Upper lobe of left lung (tissue), 6 donors: ENCODE measurements at regions not wholly inside any gene's neighbourhood (a gene's known extent, or its start where the extent isn't known, plus 50 kb on each side); places are given as distances from the start of the nearest gene placed in this dataset.

ENCODE experiments used
- ATAC-seq, 2 donors: fragments of 200-7000 bp; cut with Tn5 transposase; one replicate each; pipeline ENCODE4 v1.9.1; 2022; ENCODE audit warnings: mild to moderate bottlenecking in 2 of 2, moderate library complexity in 2 of 2; ENCODE audit not compliant: low FRiP score in 2 of 2
- DNase-seq, 2 donors: peaks; one replicate each; pipeline ENCODE4 v3.0.0-alpha.2; 2019 to 2020
- H3K27ac ChIP-seq, 4 donors: fragments of 200-600 bp; sonication (generic); one replicate each; pipeline ENCODE4 v1.5.1; 2016 to 2019
- H3K27me3 ChIP-seq, 4 donors: fragments of 200-600 bp; sonication (generic); one replicate each; pipeline ENCODE4 v1.5.1; 2017 to 2019
- H3K36me3 ChIP-seq, 4 donors: fragments of 200-600 bp; sonication (generic); one replicate each; pipeline ENCODE4 v1.5.1; 2016 to 2019
- H3K4me1 ChIP-seq, 4 donors: fragments of 200-600 bp; sonication (generic); one replicate each; pipeline ENCODE4 v1.5.1; 2018 to 2019
- H3K4me3 ChIP-seq, 4 donors: fragments of 200-600 bp; sonication (generic); one replicate each; pipeline ENCODE4 v1.5.1; 2017 to 2019; ENCODE audit warnings: mild to moderate bottlenecking in 2 of 4, moderate library complexity in 1 of 4
- H3K9me3 ChIP-seq, 4 donors: fragments of 200-600 bp; sonication (generic); one replicate each; pipeline ENCODE4 v1.5.1; 2018 to 2019
- EP300 ChIP-seq, 4 donors: sonication (generic); formaldehyde crosslinking; IDR thresholded peaks; one replicate each; pipeline ENCODE4 v1.5.1; 2017; ENCODE audit warnings: antibody characterized with exemption in 4 of 4, control low read depth in 2 of 4
- POLR2A ChIP-seq, 4 donors: fragments of 450-650 bp; IDR thresholded peaks; one replicate each; pipeline ENCODE4 v1.5.1; 2016 to 2017; ENCODE audit warnings: antibody characterized with exemption in 4 of 4, mild to moderate bottlenecking in 2 of 4
- POLR2AphosphoS5 ChIP-seq, 2 donors: sonication (generic); formaldehyde crosslinking; IDR thresholded peaks; one replicate each; pipeline ENCODE4 v1.5.1; 2017; ENCODE audit warnings: antibody characterized with exemption in 2 of 2
- WGBS, 2 donors: methylation state at CpG; one replicate each; pipeline ENCODE4 v1.1.5; 2017 to 2018; 5-methylcytosine and 5-hydroxymethylcytosine counted together
- TF ChIP-seq, protein P1 (sequence below), 6 experiments: fragments of 450-650 bp in 4 of 6; fragments of 200-600 bp in 2 of 6; sonication (generic) in 2 of 6; IDR thresholded peaks; one replicate each; pipeline ENCODE4 v1.5.1; 2016 to 2019; ENCODE audit warnings: antibody characterized with exemption in 6 of 6
- donor health status: DM: no; HTN: no; CAD: no; lungs with moderate emphysema.
- donor health status: DM: no; HTN: yes; CAD: no; lungs with severe emphysema.

GRCh38 chr18:78883501-78883900 is 96.1 kb upstream of the SALL3 start:
- DNase-seq, result no peak
- Histone ChIP-seq H3K27me3 (no peaks in the 10 kb centered on the region), H3K4me1 (no peaks in the 10 kb centered on the region), H3K27ac (no peak overlapping the region), H3K36me3 (no peaks in the 10 kb centered on the region), H3K9me3 (peaks cover 0 to 19% (median 15%) of the 10 kb centered on the region in 4 donors), H3K4me3 (no peak overlapping the region)
- no peak for TF ChIP-seq EP300 (IDR thresholded peaks at IDR 0.05)
- no peak for TF ChIP-seq POLR2A (IDR thresholded peaks at IDR 0.05)
- TF ChIP-seq, protein P1, sequence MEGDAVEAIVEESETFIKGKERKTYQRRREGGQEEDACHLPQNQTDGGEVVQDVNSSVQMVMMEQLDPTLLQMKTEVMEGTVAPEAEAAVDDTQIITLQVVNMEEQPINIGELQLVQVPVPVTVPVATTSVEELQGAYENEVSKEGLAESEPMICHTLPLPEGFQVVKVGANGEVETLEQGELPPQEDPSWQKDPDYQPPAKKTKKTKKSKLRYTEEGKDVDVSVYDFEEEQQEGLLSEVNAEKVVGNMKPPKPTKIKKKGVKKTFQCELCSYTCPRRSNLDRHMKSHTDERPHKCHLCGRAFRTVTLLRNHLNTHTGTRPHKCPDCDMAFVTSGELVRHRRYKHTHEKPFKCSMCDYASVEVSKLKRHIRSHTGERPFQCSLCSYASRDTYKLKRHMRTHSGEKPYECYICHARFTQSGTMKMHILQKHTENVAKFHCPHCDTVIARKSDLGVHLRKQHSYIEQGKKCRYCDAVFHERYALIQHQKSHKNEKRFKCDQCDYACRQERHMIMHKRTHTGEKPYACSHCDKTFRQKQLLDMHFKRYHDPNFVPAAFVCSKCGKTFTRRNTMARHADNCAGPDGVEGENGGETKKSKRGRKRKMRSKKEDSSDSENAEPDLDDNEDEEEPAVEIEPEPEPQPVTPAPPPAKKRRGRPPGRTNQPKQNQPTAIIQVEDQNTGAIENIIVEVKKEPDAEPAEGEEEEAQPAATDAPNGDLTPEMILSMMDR (IDR thresholded peaks at IDR 0.05), result no peak
- TF ChIP-seq POLR2AphosphoS5 (IDR thresholded peaks at IDR 0.05), result no peak
- WGBS, 2 donors, result 94 to 100% methylated on average over 2 to 4 of the region's 4 CpGs
- ATAC-seq, result no peak

DNA sequence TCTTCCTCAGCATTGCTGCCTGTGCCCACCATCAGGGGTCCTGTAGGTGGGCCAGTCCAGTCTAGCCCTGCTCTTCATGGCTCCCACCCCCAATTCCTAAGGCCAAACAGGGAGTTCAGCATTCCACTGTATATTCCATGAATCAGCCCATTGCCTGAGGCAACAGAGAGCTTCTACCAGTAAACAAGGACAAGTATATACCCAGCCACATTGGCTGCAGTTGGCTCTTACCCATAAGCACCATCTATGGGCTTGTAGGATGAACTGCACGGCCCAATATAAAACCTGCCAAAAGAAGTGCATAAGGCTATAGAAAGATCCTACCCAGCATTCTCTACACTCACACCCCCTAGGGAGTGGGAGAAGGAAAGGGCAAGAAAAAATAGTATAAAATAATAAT is 95.1 kb upstream of the SALL3 start:
- ATAC-seq, result no peak
- WGBS, 2 donors, result 92 to 95% methylated on average over 1 of the region's 1 CpG
- no peaks in the 10 kb centered on the region for H3K27me3 ChIP-seq
- no peaks in the 10 kb centered on the region for H3K4me1 ChIP-seq
- no peaks in the 10 kb centered on the region for H3K36me3 ChIP-seq
- DNase-seq, result no peak
- TF ChIP-seq, protein P1 (IDR thresholded peaks at IDR 0.05), result no peak
- TF ChIP-seq EP300 (IDR thresholded peaks at IDR 0.05) (no peak), POLR2AphosphoS5 (IDR thresholded peaks at IDR 0.05) (no peak), POLR2A (IDR thresholded peaks at IDR 0.05) (no peak)
- peaks cover 0 to 29% (median 23%) of the 10 kb centered on the region in 4 donors for H3K9me3 ChIP-seq
- no peak overlapping the region for H3K4me3 ChIP-seq
- H3K27ac ChIP-seq, result no peak overlapping the region

GRCh38 chr18:78889250-78889649 is 90.4 kb upstream of the SALL3 start:
- H3K4me3 ChIP-seq, result no peak overlapping the region
- no peaks in the 10 kb centered on the region for H3K27me3 ChIP-seq
- peaks cover 0 to 25% (median 17%) of the 10 kb centered on the region in 4 donors for H3K9me3 ChIP-seq
- ATAC-seq (no peak), DNase-seq (no peak)
- H3K4me1 ChIP-seq, result no peaks in the 10 kb centered on the region
- TF ChIP-seq EP300 (IDR thresholded peaks at IDR 0.05) (no peak), POLR2A (IDR thresholded peaks at IDR 0.05) (no peak), POLR2AphosphoS5 (IDR thresholded peaks at IDR 0.05) (no peak)
- TF ChIP-seq, protein P1 (IDR thresholded peaks at IDR 0.05), result no peak
- H3K36me3 ChIP-seq, result no peaks in the 10 kb centered on the region
- H3K27ac ChIP-seq, result no peak overlapping the region
- WGBS, 2 donors, result 74 to 80% methylated on average over 1 of the region's 1 CpG

DNA sequence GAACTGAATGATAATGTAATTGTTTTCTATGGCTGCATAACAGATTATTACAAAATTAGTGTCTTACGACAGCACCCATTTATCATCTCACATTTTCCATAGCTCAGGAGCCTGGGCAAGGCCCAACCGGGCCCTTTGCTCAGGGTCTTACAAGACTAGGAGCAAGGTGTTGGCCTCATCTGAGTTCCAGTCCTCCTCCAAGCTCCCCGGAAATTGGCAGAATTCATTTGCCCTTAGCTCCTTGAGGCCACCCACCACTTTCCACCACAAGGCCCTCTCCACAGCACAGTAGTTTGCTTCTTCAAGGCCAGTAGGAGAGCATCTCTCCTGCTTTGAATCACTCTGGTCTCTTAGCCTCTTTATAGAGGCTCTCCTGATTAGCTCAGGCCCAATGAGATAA is 89.2 kb upstream of the SALL3 start:
- ATAC-seq, result no peak
- Histone ChIP-seq H3K27ac (no peak overlapping the region), H3K4me1 (no peaks in the 10 kb centered on the region), H3K4me3 (no peak overlapping the region), H3K36me3 (no peaks in the 10 kb centered on the region), H3K27me3 (no peaks in the 10 kb centered on the region), H3K9me3 (peaks cover 0 to 19% (median 12%) of the 10 kb centered on the region in 4 donors)
- TF ChIP-seq POLR2A (IDR thresholded peaks at IDR 0.05) (no peak), EP300 (IDR thresholded peaks at IDR 0.05) (no peak), POLR2AphosphoS5 (IDR thresholded peaks at IDR 0.05) (no peak)
- TF ChIP-seq, protein P1 (IDR thresholded peaks at IDR 0.05), result no peak
- 89 to 95% methylated on average over 3 of the region's 3 CpGs for WGBS, 2 donors
- no peak for DNase-seq

DNA sequence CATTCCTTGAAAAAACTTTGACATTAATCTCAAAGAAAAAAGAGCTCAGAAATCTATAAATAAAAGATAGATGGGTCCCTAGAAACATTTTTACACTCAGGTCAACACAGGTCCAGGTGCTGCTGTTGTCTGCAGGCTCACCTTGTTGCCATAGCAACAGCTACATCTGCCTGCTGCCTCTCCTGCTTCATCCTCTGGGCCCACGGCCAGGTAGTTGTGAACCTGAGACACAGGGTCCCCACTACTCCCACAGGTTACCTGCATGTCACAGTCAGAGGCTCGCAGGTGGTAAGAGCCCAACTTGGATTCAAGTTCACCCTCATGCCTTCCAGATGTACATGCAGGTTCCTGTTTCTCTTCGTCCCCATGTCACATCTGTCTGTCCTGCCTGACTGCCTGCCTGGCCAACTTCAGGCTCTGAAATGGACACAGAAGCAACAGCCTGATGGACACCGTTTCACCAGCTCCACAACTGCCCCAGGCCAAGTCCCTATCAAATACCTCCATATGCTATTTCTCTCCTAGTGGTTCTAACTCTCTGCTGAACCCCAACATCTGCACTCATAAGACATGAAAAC is 88.3 kb upstream of the SALL3 start:
- Histone ChIP-seq H3K4me1 (no peaks in the 10 kb centered on the region), H3K27ac (no peak overlapping the region), H3K27me3 (no peaks in the 10 kb centered on the region), H3K4me3 (no peak overlapping the region), H3K9me3 (peaks cover 0 to 16% (median 12%) of the 10 kb centered on the region in 4 donors), H3K36me3 (no peaks in the 10 kb centered on the region)
- ATAC-seq (no peak), DNase-seq (no peak)
- WGBS, 2 donors, result 76 to 85% methylated on average over 3 to 4 of the region's 4 CpGs
- TF ChIP-seq, protein P1 (IDR thresholded peaks at IDR 0.05), result no peak
- TF ChIP-seq POLR2A (IDR thresholded peaks at IDR 0.05) (no peak), EP300 (IDR thresholded peaks at IDR 0.05) (no peak), POLR2AphosphoS5 (IDR thresholded peaks at IDR 0.05) (no peak)
